Keratinocyte (primary cell): ENCODE measurements at regions not wholly inside any gene's neighbourhood (a gene's known extent, or its start where the extent isn't known, plus 50 kb on each side); places are given as distances from the start of the nearest gene placed in this dataset.

Experiments used
- DNase-seq: peaks from one replicate; pipeline ENCODE4 v3.0.0-alpha.2; 2011; ENCODE audit warnings: low read depth, missing footprints, low spot score
- FAIRE-seq: peaks from 2 replicates; lab custom pipeline; 2011; peaks lifted over from hg19 to GRCh38; lab: Jason Lieb, UNC
- H2AFZ ChIP-seq: 2 replicates; pipeline ENCODE4 v1.6.0; 2012; ENCODE audit warnings: low read length, control low read depth, inconsistent platforms; ENCODE audit not compliant: control insufficient read depth
- H3K27ac ChIP-seq: 2 replicates; pipeline ENCODE4 v1.5.1; 2011; ENCODE audit warnings: low read length; ENCODE audit not compliant: control insufficient read depth, insufficient read depth
- H3K27me3 ChIP-seq: 3 replicates; pipeline ENCODE4 v1.6.0; 2011; ENCODE audit warnings: low read length; ENCODE audit not compliant: control insufficient read depth, insufficient read depth; ENCODE audit errors: extremely low read depth
- H3K36me3 ChIP-seq, 2 experiments: 2 replicates in 1 of 2; 3 replicates in 1 of 2; pipeline ENCODE4 v1.5.1; 2011; ENCODE audit warnings: low read length in 2 of 2, mild to moderate bottlenecking in 1 of 2; ENCODE audit not compliant: control insufficient read depth in 2 of 2, insufficient read depth in 2 of 2; ENCODE audit errors: extremely low read depth in 1 of 2
- H3K4me1 ChIP-seq: 3 replicates; pipeline ENCODE4 v1.5.1; 2011; ENCODE audit warnings: low read length; ENCODE audit not compliant: control insufficient read depth, insufficient read depth; ENCODE audit errors: extremely low read depth
- H3K4me2 ChIP-seq: 3 replicates; pipeline ENCODE4 v1.6.0; 2011; ENCODE audit warnings: low read depth, low read length; ENCODE audit not compliant: control insufficient read depth, insufficient read depth; ENCODE audit errors: extremely low read depth
- H3K4me3 ChIP-seq, 3 experiments: fragments of 200-600 bp in 1 of 3; sonication (generic) in 1 of 3; 2 replicates in 2 of 3; 3 replicates in 1 of 3; pipeline ENCODE4 v1.5.1; 2011 to 2016; ENCODE audit warnings: low read length in 3 of 3, mild to moderate bottlenecking in 3 of 3, control low read depth in 2 of 3, inconsistent platforms in 1 of 3, low read depth in 1 of 3, mixed read lengths in 1 of 3, mixed run types in 1 of 3, moderate library complexity in 1 of 3; ENCODE audit not compliant: control insufficient read depth in 2 of 3, insufficient read depth in 2 of 3; ENCODE audit errors: extremely low read depth in 1 of 3
- H3K79me2 ChIP-seq: 2 replicates; pipeline ENCODE4 v1.6.0; 2012; ENCODE audit warnings: low read length; ENCODE audit not compliant: control insufficient read depth, insufficient read depth
- H3K9ac ChIP-seq: 3 replicates; pipeline ENCODE4 v1.6.0; 2011; ENCODE audit warnings: low read length; ENCODE audit not compliant: control insufficient read depth, insufficient read depth; ENCODE audit errors: extremely low read depth
- H3K9me1 ChIP-seq: 3 replicates; pipeline ENCODE4 v1.6.0; 2011; ENCODE audit warnings: low read length; ENCODE audit not compliant: control insufficient read depth, insufficient read depth; ENCODE audit errors: extremely low read depth
- H3K9me3 ChIP-seq: 2 replicates; pipeline ENCODE4 v1.5.1; 2012; ENCODE audit warnings: low read depth, low read length; ENCODE audit not compliant: control insufficient read depth
- H4K20me1 ChIP-seq: 3 replicates; pipeline ENCODE4 v1.6.0; 2011; ENCODE audit warnings: low read length; ENCODE audit not compliant: control insufficient read depth, insufficient read depth; ENCODE audit errors: extremely low read depth
- EZH2 ChIP-seq: IDR thresholded peaks from one replicate; pipeline ENCODE4 v1.6.1; 2012; ENCODE audit warnings: inconsistent platforms, mild to moderate bottlenecking, low read length, moderate library complexity
- dilution Hi-C: fragments of 300-500 bp; cut with MboI; formaldehyde crosslinking; loops from one replicate; pipeline ENCODE4 v1.7.0; 2020; ENCODE audit warnings: low sequenced_read_pairs; ENCODE audit not compliant: extremely low pct_ligation_motif_present
- TF ChIP-seq, protein P1 (sequence below), 3 experiments: IDR thresholded peaks in 1 of 3; conservative IDR thresholded peaks in 1 of 3; optimal IDR thresholded peaks in 1 of 3; 2 replicates in 2 of 3; 3 replicates in 1 of 3; pipeline versions ENCODE3 to v1.5.1; 2011; ENCODE audit warnings: low read length in 3 of 3, mild to moderate bottlenecking in 3 of 3, moderate library complexity in 2 of 3, control low read depth in 1 of 3, inconsistent platforms in 1 of 3; ENCODE audit not compliant: insufficient read depth in 2 of 3; ENCODE audit errors: extremely low read depth in 1 of 3

- TF ChIP-seq, protein P1, sequence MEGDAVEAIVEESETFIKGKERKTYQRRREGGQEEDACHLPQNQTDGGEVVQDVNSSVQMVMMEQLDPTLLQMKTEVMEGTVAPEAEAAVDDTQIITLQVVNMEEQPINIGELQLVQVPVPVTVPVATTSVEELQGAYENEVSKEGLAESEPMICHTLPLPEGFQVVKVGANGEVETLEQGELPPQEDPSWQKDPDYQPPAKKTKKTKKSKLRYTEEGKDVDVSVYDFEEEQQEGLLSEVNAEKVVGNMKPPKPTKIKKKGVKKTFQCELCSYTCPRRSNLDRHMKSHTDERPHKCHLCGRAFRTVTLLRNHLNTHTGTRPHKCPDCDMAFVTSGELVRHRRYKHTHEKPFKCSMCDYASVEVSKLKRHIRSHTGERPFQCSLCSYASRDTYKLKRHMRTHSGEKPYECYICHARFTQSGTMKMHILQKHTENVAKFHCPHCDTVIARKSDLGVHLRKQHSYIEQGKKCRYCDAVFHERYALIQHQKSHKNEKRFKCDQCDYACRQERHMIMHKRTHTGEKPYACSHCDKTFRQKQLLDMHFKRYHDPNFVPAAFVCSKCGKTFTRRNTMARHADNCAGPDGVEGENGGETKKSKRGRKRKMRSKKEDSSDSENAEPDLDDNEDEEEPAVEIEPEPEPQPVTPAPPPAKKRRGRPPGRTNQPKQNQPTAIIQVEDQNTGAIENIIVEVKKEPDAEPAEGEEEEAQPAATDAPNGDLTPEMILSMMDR (optimal IDR thresholded peaks at IDR 0.05 in 1 of 3, IDR thresholded peaks at IDR 0.05 in 1 of 3, conservative IDR thresholded peaks at IDR 0.05 in 1 of 3; ENCODE audit: extremely low read depth in 1 of 3, insufficient read depth in 2 of 3, low read length in 3 of 3), result no peak
- no peak for TF ChIP-seq EZH2
- H4K20me1 ChIP-seq, result no peaks in the 10 kb centered on the region
- H3K27me3 ChIP-seq, result peaks cover 35% of the 10 kb centered on the region
- H3K4me1 ChIP-seq, result no peaks in the 10 kb centered on the region
- no peak for FAIRE-seq
- H3K4me2 ChIP-seq, result no peak overlapping the region
- no peak overlapping the region for H3K4me3 ChIP-seq
- DNase-seq, result no peak
- H2AFZ ChIP-seq, result no peak overlapping the region
- H3K79me2 ChIP-seq, result no peaks in the 10 kb centered on the region
- H3K9ac ChIP-seq, result no peak overlapping the region
- H3K9me1 ChIP-seq, result no peaks in the 10 kb centered on the region
- H3K9me3 ChIP-seq, result no peaks in the 10 kb centered on the region
- dilution Hi-C loops, result no loop called here
- no peaks in the 10 kb centered on the region for H3K36me3 ChIP-seq
- H3K27ac ChIP-seq, result no peak overlapping the region
Observed at GRCh38 chr4:183013730-183014002, 85.4 kb upstream of the WWC2 start.

GRCh38 chr4:183012879-183013729 is 86.0 kb upstream of the WWC2 start:
- no peaks in the 10 kb centered on the region for H3K9me1 ChIP-seq
- H3K4me3 ChIP-seq, result no peak overlapping the region
- no peaks in the 10 kb centered on the region for H3K79me2 ChIP-seq
- no peaks in the 10 kb centered on the region for H3K36me3 ChIP-seq
- no peak overlapping the region for H3K9ac ChIP-seq
- H3K4me1 ChIP-seq, result no peaks in the 10 kb centered on the region
- no peak overlapping the region for H3K27ac ChIP-seq
- DNase-seq (no peak), FAIRE-seq (no peak)
- H3K4me2 ChIP-seq, result no peak overlapping the region
- peaks cover 36% of the 10 kb centered on the region for H3K27me3 ChIP-seq
- H4K20me1 ChIP-seq, result no peaks in the 10 kb centered on the region
- TF ChIP-seq EZH2, result no peak
- TF ChIP-seq, protein P1 (optimal IDR thresholded peaks at IDR 0.05 in 1 of 3, IDR thresholded peaks at IDR 0.05 in 1 of 3, conservative IDR thresholded peaks at IDR 0.05 in 1 of 3; ENCODE audit: extremely low read depth in 1 of 3, insufficient read depth in 2 of 3, low read length in 3 of 3), result peak in 1 of 3 experiments; percentile 6
- no peaks in the 10 kb centered on the region for H3K9me3 ChIP-seq
- no peak overlapping the region for H2AFZ ChIP-seq
- dilution Hi-C loops, result no loop called here
